ENCODE measurements at regions not wholly inside any gene's neighbourhood (a gene's known extent, or its start where the extent isn't known, plus 50 kb on each side); places are given as distances from the start of the nearest gene placed in this dataset.

- TF ChIP-seq CTCF (conservative IDR thresholded peaks at IDR 0.05; ENCODE audit: low read length): no peak
- no peak for TF ChIP-seq EZH2phosphoT487 (IDR thresholded peaks at IDR 0.05; ENCODE audit: borderline replicate concordance)
These were observed 153.8 kb downstream of the KLF8 start for GRCh38 chrX:56385960-56386359.

All from Loucy (cell line).